ENCODE measurements at regions not wholly inside any gene's neighbourhood (a gene's known extent, or its start where the extent isn't known, plus 50 kb on each side); places are given as distances from the start of the nearest gene placed in this dataset.

- TF ChIP-seq GLIS3 (CRISPR knock-in tag; IDR thresholded peaks at IDR 0.05) (no peak), ZFP30 (CRISPR knock-in tag; IDR thresholded peaks at IDR 0.05) (no peak), CSDC2 (CRISPR knock-in tag; IDR thresholded peaks at IDR 0.05) (no peak), ZC3H10 (CRISPR knock-in tag; IDR thresholded peaks at IDR 0.05) (no peak), BACH2 (CRISPR knock-in tag; IDR thresholded peaks at IDR 0.05; ENCODE audit: borderline replicate concordance) (no peak), ZNF8 (CRISPR knock-in tag; IDR thresholded peaks at IDR 0.05) (no peak), RARB (CRISPR knock-in tag; IDR thresholded peaks at IDR 0.05) (no peak)
Measured at GRCh38 chrX:131402124-131402811, 113.2 kb upstream of the IGSF1 start.

Measured in SK-N-SH treated with all-trans-retinoic acid at 6 μM for 48 hours (cell line).